ENCODE measurements at regions not wholly inside any gene's neighbourhood (a gene's known extent, or its start where the extent isn't known, plus 50 kb on each side); places are given as distances from the start of the nearest gene placed in this dataset.

DNA sequence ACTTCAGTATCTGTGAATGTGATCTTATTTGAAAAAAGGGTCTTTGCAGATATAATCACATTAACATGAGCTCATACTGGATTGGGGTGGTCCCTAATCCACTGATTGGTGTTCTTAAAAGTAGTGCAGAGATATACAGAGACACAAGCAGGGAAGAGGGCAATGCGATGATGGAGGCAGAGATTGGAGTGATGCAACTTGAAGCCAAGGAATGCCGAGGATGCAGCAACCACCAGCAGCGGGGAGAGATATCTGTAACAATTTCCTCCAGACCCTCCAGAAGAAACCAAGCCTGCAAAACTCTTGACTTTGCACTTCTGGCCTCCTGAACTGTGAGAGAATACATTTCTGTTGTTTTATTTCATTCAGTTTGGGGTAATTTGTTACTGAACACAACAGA, 171.0 kb upstream of the MBNL1 start:
- TF ChIP-seq, protein P1, sequence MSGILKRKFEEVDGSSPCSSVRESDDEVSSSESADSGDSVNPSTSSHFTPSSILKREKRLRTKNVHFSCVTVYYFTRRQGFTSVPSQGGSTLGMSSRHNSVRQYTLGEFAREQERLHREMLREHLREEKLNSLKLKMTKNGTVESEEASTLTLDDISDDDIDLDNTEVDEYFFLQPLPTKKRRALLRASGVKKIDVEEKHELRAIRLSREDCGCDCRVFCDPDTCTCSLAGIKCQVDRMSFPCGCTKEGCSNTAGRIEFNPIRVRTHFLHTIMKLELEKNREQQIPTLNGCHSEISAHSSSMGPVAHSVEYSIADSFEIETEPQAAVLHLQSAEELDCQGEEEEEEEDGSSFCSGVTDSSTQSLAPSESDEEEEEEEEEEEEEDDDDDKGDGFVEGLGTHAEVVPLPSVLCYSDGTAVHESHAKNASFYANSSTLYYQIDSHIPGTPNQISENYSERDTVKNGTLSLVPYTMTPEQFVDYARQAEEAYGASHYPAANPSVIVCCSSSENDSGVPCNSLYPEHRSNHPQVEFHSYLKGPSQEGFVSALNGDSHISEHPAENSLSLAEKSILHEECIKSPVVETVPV (CRISPR knock-in tag; IDR thresholded peaks at IDR 0.05): no peak
- TF ChIP-seq TOX (CRISPR knock-in tag; IDR thresholded peaks at IDR 0.05; ENCODE audit: borderline replicate concordance) (no peak), ZFP3 (CRISPR knock-in tag; IDR thresholded peaks at IDR 0.05) (no peak), ZNF70 (CRISPR knock-in tag; IDR thresholded peaks at IDR 0.05) (no peak), ZC3H10 (CRISPR knock-in tag; IDR thresholded peaks at IDR 0.05) (no peak), ZNF565 (CRISPR knock-in tag; conservative IDR thresholded peaks at IDR 0.05; ENCODE audit: low read depth) (no peak), ESRRG (CRISPR knock-in tag; IDR thresholded peaks at IDR 0.05) (no peak)
- TF ChIP-seq, protein P2, sequence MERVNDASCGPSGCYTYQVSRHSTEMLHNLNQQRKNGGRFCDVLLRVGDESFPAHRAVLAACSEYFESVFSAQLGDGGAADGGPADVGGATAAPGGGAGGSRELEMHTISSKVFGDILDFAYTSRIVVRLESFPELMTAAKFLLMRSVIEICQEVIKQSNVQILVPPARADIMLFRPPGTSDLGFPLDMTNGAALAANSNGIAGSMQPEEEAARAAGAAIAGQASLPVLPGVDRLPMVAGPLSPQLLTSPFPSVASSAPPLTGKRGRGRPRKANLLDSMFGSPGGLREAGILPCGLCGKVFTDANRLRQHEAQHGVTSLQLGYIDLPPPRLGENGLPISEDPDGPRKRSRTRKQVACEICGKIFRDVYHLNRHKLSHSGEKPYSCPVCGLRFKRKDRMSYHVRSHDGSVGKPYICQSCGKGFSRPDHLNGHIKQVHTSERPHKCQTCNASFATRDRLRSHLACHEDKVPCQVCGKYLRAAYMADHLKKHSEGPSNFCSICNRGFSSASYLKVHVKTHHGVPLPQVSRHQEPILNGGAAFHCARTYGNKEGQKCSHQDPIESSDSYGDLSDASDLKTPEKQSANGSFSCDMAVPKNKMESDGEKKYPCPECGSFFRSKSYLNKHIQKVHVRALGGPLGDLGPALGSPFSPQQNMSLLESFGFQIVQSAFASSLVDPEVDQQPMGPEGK (CRISPR knock-in tag; IDR thresholded peaks at IDR 0.05; ENCODE audit: borderline replicate concordance): no peak
